GM23248 (cell line): ENCODE measurements at regions not wholly inside any gene's neighbourhood (a gene's known extent, or its start where the extent isn't known, plus 50 kb on each side); places are given as distances from the start of the nearest gene placed in this dataset.

Experiments
- EZH2 ChIP-seq: fragments of 200-600 bp; sonication (generic); IDR thresholded peaks from 2 replicates; pipeline ENCODE4 v1.6.1; 2018; ENCODE audit warnings: antibody characterized with exemption, mild to moderate bottlenecking; ENCODE audit not compliant: insufficient read depth, poor library complexity, severe bottlenecking
- EZH2phosphoT487 ChIP-seq: fragments of 200-600 bp; sonication (generic); IDR thresholded peaks from 2 replicates; pipeline ENCODE4 v1.6.1; 2018; ENCODE audit warnings: antibody characterized with exemption, moderate library complexity, mild to moderate bottlenecking, low read depth; ENCODE audit not compliant: insufficient read depth

DNA sequence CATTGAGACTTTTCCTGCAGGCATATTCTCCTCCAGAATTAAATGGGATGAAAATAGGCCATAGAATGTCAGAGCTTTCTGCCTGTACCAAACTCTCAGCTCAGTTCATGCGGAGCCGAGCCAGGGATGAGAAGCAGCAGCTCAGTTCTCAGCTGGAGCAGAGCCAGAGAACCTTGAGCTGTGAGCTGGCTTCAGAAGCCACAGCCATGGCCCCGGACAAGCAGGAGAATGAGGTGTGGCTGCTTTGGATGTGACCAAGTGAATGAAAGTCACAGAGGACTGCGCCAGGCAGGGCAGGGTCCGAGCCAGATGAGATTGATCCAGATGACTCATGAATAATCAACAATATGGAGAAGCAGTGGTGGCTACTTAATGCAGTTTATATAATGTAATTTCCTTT is 633.8 kb downstream of the NCAM2 start:
- TF ChIP-seq EZH2phosphoT487 (no peak), EZH2 (no peak)
